GM19025 (cell line): ENCODE measurements at regions not wholly inside any gene's neighbourhood (a gene's known extent, or its start where the extent isn't known, plus 50 kb on each side); places are given as distances from the start of the nearest gene placed in this dataset.
"Not testable (repeated sequence)": the region's sequence is repeated elsewhere in the genome, so short reads cannot be mapped to it uniquely, and the experiment has no call there.

Experiments used
- ATAC-seq: cut with Tn5 transposase; IDR thresholded peaks from one replicate; pipeline ENCODE4 v1.9.1; 2021; ENCODE audit warnings: mild to moderate bottlenecking, low read depth, moderate library complexity; ENCODE audit not compliant: unreplicated experiment

DNA sequence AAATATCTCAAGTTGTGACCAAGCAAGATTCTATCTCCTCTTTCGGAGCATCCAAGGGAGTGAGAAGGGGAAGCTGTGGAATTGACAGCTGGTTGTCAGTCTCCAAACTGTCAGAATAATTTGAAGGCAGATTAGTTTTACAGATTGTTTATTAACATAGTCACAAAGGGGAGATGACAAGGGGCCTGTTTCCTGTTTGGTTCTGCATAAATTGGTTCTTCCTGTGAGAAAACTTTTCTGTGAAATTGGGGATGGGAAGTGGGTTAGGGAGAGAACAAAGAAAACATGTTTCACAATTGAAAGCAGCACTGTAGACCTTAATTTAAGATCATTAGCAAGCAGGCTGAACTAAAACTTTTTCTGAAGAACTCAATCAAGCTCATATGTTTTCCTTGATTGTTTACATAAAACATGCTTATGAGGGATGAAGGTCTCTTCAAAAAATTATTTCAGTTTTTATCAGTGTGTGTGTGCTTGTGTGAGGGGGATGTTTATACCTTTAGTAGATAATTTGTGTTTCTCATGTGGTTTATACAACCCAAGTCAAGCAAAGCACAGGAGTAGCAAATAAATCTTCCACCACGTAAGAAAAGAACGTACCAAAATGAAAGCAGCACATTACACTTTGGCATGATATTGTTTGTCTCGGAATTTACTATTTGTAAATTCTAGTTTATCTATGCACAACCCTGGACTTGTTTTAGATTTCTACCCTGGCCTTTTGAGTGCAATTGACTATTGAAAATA, 604.9 kb upstream of the CDH2 start:
- no peak for ATAC-seq

DNA sequence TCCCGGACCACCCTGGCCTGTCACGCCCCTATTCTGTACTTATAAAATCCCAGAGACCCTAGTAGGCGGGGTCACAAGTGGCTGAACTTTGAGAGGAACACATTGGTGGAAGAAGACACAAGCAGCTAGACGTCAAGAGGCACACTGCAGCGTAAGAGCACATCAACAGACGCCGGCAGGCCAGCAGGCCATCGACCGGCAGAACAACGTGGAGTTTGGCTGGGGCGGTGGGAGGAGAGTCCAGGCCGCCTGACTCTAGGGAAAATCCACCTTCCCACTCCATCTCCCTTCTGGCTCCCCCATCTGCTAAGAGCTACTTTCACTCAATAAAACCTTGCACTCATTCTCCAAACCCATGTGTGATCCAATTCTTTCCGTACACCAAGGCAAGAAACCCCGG, 601.8 kb upstream of the CDH2 start:
- ATAC-seq: no peak

DNA sequence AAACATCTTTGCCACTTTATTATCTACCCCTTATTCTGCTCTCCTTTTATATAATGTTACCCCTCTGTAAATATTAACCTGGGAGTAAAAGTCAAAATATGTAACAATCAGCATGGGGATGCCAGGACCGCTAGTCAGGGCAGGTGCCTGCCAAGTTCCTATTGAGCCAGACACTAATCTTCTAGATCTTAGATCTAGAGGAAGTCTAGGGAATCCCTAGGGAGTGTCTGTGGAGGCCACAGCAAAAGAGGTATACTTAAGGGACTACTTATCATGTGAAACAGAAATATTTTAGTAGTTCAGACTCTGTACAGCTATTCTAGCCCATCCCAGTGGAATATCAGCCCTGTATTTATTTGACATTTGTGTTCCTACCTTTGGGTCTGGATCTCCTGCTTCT, 600.8 kb upstream of the CDH2 start:
- no peak for ATAC-seq

DNA sequence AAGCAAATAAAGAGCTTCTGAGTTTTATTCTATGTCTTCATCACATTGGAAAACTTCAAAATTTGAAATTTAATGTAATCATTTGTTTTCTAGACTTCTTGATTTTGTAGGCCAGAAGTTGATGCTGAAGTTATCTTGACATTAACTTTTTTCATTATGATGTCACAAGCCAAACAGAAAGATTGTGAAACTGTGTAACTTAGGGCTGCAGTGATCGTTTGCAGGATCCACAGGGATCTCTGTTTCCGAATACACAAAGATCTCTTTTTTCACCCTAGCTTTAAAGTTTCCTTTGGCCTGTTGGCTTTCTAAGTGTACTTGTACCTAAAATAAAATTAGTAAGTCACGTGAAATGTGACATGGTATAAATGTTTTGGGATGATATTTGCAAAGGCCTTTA, 594.9 kb upstream of the CDH2 start:
- no peak for ATAC-seq

DNA sequence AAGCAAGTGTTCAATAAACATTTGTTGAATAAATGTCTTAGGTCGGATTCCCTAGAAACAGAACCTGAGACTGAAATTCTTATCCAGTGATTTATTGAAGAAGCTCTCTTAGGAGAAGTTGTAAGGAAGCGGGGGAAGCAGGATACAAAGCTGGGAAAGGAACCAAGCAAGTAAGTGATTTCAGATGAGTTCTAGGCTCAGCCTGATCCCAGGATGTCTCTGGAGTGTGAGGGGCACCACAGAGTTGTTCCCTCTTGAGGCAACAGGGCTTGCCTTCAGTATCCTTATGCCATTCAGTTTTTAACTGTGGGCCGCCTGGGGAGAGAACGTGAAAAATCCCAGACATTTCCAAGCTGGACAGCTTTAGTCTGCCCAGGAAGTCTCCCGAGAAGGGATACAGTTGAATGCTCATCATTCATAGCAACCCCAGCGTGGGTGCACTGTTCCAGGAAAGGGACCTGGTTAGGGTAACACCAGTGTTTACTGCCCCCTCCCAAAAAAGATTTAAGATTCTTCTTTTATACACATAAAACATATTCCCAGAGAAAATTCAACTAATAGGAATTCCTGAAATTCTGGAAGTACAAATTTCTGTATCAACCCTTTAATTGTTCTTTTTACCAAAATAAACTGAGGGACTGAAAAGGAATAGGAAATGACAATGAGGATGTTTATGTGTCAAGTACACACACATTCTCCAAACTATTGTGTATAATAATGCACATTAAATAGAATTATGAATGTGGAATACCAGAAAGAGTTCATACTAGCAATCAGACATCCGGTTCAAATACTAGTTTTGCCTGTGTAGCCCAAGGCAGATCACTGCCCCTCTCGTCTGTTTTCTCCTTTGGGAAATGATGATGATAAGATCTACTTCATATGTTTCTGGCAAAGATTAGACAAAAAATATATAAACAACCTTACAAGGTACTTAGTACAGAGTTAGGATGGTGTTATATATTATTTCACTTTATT, 592.1 kb upstream of the CDH2 start:
- ATAC-seq: no peak

DNA sequence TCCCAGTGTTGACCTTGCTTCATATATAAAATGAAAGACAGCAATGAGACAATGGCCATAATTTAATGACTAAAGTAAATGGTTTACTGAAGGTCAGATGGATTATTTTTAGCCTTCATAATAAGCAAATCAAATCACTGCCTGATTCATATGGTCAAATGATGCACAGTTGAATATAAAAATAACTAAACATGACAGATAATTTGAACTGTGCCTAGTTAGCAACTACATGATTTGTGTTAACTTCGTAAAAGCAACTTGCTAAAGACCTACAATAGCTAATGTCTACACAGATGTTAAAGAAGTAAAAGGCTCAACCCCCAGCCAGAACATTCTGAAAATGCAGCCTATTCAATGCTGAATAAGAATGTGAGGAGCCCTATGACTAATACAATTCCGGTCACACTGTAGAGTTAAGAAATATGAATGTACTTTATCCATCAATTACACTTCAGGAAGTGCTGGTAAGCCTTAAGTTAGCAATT, 590.8 kb upstream of the CDH2 start:
- no peak for ATAC-seq

DNA sequence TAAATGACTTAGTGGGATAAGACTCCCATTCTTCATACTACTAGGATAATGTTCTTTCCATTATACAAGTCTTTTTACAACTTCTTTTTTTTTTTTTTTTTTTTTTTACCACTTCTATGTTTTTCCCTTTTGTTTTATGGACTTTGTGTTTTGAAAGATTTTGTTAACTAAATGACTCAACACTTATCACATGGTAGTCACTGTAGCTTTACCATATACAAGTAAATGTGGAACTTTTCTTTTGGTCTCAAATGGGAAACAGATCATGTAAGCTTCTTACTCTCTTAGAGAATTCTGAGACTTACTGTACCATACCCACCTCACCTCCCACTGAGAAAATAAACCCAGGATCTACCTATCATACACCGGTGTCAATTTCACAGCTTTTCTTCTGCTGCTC, 590.3 kb upstream of the CDH2 start:
- no peak for ATAC-seq

DNA sequence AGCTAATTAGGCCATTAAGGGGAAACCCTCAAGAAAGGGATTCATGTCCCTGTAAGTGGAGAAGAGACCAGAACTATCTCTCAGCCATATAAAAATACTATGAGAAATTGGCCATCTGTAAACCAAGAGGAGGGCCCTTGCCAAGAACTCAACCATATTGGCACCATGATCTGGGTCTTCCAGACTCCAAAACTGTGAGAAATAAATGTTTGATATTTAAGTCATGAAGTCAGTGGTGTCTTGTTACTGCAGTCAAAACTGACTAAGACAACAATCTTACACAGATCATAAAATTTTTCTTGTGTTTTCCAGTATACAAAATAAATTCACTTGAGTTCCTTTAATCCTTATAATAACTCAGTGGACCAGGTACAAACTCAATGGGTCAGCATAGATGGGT, 589.8 kb upstream of the CDH2 start:
- ATAC-seq: no peak

DNA sequence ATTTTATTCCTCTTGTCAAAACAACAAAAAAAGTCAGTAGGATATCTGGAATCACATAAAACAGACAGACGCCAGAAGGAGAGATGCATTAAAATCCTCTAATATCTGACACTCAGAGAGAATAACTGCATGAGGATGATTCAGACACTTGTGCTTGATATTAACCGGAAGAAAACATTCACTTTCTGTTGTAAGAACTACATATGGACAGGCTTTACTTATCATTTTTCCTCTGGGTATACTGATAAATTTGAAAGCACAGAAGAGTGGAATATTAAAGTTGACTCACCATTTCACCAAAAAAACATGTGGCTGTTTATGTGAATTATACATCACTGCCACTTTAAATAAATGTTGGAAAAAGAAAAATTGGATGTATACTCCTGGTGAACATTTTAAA, 589.1 kb upstream of the CDH2 start:
- no peak for ATAC-seq

DNA sequence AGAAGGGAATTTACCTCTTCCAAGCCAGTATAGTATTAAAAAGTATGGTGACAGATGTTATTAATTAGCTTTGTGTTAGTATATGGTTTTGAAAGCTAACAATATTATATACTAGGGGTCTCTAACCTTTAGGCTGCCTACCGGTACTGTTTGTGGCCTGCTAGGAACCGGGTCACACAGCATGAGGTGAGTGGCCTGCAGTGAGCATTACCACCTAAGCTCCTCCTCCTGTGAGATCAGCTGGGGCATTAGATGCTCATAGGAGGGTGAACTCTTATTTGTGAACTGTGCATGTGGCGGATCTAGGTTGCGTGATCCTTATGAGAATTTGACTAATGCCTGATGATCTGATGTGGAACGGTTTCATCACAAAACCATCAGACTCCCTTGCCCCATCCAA, 583.4 kb upstream of the CDH2 start:
- ATAC-seq: no peak

DNA sequence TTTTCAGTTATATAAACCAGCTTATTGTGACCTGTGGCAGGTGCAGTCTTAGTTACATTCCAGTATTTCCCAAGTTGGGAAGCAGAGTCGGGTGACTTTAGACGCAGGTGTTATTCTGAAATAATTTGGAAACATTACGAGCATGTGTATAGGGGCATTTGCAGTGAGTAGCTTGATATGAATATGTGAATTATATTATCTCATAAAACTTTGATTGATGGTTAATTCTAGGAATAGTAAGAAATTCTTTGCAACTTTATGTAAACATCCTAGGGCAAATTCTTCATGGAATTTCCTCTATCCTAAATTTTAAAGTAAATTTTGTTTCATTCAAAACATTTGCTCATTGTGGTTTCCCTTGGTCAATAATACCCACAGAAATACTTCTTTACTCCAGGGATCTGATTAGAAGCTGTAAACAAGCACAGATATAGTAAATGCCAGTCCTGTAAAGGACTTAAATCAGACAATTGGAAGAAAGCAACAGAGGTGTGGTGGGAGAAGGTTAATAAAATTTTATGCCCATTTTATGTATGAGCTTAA, 580.6 kb upstream of the CDH2 start:
- ATAC-seq: no peak

DNA sequence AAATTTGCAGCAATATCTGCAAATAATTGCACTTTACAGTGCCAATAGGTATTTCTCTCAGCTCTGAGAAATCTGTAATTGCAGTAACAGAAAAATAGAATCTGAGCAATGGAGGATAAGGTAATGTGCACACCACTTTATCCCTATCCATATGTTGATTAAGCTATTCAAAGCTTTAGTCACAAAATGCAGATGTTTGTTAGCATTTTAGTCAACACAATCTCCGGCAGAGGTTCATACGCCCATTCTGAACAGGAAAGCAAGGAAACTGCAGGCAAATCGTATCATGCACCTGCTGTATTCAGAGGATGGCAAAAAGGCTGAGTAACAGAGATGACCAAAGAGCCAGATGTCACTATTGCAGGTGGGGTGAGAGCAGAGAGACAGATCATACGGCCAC, 566.2 kb upstream of the CDH2 start:
- ATAC-seq: no peak

DNA sequence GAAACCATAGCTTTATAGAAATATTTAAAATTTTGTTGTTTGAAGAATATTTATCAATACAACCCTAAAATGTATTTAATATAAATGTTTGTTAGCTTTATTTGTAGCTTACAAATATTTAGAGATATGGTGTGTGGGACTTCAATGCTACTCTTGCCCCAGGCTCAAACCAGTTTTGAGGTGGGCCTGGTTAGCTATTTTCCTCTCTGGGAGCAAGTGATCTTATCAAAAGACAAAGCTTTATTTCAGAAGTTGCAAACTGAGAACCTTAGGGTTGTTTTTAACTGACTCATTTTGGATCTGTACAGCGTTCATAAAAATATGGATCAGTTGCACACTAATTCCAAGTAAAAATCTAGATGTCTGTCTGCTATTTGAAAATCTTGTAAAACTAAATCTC, 563.6 kb upstream of the CDH2 start:
- ATAC-seq: no peak

DNA sequence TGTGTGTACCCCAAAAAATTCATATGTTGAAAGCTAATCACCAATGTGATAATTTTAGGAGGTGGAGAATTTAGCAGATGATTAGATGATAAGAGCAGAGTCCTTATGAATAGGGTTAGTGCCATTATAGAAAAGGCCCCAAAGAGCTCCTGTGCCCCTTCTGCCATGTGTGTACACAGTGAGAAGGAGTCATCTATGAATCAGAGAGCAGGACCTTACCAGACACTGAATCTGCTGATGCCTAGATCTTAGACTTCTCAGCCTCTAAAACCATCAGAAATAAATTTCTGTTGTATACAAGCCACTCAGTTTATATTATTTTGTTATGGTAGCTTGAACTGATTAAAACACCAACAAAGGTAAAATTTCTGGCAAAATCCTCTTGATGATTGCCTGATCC, 560.0 kb upstream of the CDH2 start:
- no peak for ATAC-seq

DNA sequence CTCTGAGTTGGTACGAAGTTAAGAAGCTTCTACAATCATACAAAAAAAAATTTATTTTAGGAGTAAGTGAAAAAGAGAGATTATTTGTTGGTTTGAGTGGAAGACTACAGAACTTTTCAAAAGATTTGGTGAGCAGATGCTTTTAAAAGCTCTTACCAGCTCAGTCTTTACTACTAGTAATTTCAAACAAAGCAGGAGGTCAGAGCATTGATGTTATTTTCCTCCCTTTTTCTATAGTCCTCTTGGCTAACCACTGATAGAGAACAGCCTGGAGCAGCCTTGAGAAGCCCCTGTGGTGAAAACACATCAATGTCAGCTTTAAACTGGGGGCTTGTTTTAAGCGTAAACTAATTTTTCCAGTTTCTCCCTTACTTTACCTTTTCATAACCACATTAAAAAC, 559.3 kb upstream of the CDH2 start:
- no peak for ATAC-seq

DNA sequence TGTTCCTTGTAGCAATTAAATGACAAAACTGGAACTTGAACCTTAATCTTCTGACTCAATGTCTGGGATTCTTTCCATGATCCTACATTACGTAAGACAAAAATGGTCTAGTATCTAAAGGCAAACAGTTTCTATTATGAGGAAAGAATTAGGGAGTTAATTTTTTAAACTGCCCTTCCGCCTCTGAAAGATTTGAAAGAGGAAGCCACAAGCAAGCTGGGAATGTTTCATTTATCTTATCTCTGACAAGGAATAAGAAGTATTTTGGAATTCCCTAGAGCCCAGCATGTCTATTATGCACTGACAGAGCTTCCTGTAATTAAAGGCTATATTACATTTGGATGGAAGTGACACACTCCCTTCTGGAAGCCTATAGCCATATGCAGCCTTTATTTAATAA, 558.8 kb upstream of the CDH2 start:
- no peak for ATAC-seq

DNA sequence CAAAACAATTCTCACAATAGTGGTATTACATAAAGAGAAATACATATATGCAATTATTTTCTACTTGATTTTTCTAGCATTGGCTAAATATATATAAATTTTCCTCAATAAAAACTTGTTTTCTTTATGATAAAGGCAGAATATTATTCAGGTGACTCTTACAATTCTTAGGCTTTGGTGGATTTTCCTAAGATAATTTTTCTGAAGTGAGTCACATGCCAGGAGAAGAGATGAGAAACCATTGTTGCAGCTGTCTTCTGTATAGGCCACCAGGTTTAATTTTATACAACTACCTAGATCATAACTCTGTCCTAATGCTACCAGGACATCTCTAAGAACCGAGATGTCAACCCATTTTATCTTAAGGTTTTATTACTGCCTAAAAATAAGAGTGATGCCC, 552.4 kb upstream of the CDH2 start:
- ATAC-seq: no peak

DNA sequence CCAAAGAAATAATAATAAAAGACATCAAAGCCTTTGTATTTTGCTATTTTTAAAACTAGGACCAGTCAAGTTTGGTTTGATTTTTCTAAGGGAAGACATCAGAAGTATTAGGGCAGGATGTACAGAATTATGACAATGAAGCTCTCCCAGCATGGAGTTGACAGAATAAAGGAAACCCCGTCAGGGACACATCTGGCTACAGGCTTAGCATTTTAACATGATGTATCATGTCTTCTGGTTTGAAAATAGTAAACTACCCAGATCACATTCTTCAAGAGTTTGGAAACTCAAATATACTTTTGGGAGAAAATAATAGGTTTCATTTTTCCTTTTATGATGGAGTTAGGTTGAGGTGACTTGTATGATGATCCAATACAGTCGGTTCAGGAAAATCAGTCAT, 552.0 kb upstream of the CDH2 start:
- no peak for ATAC-seq

DNA sequence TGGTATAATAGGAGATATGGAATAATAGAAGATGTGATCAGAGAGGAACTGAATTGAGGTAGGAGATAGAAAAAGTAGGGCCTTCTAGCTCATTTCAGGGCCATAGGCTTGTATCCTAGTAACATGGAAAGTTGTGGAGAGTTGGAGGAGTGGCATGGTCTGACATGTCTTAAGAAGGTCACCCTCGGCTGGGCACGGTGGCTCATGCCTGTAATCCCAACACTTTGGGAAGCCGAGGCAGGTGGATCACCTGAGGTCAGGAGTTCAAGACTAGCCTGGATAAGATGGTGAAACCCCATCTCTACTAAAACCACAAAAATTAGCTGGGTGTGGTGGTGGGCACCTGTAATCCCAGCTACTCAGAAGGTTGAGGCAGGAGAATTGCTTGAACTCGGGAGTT, 550.3 kb upstream of the CDH2 start:
- not testable (repeated sequence) for ATAC-seq

DNA sequence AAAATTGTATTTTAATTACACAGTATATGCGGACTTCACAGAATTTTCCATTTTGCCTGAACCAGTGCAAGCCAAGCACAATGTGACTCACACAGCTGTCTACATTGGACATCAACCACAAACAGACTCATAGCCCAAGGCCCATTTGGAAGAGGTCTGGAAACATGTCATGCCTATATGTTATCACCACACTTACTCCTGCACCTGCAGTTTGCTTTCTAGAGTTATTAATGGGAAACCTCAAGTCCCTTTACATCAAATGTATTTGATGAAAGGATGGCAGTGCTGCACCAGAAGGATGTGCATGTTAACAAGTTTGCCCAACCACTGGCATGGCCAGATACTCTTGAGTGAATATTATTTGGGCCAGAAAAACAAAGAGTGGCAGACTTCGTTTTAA, 548.9 kb upstream of the CDH2 start:
- ATAC-seq: no peak

DNA sequence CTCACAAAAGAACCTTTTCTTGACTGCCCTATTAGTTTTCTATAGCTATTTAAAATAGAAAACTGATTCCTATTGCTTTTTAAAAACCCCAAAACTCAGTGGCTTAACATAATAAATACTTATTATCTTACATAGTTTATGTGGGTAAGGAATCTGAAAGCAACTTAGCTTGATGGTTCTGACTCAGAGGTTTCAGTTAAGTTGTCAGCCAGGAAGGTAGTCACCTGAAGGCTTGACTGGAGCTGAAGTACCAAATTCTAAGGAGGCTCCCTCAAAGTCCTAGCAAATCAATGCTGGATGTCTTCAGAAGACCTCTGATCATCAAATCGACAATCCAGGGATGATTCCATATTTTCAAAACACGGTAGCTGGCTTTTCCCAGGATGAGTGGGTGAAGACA, 546.6 kb upstream of the CDH2 start:
- no peak for ATAC-seq
